Ovary (tissue), 7 donors: ENCODE measurements at regions not wholly inside any gene's neighbourhood (a gene's known extent, or its start where the extent isn't known, plus 50 kb on each side); places are given as distances from the start of the nearest gene placed in this dataset.
"Not testable (repeated sequence)": the region's sequence is repeated elsewhere in the genome, so short reads cannot be mapped to it uniquely, and the experiment has no call there.

Source experiments
- DNase-seq, 5 donors: peaks; one replicate each; pipeline ENCODE4 v3.0.0-alpha.2; 2019 to 2020
- H3K27ac ChIP-seq, 2 donors: fragments of 200-600 bp; one replicate each; pipeline versions ENCODE4 v1.5.1 to v1.8.0; 2019 to 2022
- H3K27me3 ChIP-seq: fragments of 200-600 bp; one replicate; pipeline ENCODE4 v1.8.0; 2022
- H3K36me3 ChIP-seq: fragments of 200-600 bp; sonication (generic); one replicate; pipeline ENCODE4 v1.5.1; 2019
- H3K4me1 ChIP-seq: one replicate; pipeline ENCODE4 v1.8.1; 2013; ENCODE audit warnings: mild to moderate bottlenecking, moderate library complexity; ENCODE audit not compliant: insufficient read depth
- H3K4me3 ChIP-seq: fragments of 200-600 bp; sonication (generic); one replicate; pipeline ENCODE4 v1.5.1; 2017
- H3K9me3 ChIP-seq, 2 donors: fragments of 200-600 bp in 1 of 2; sonication (generic) in 1 of 2; one replicate each; pipeline versions ENCODE4 v1.5.1 to v1.8.1; 2013 to 2019; ENCODE audit warnings: mild to moderate bottlenecking in 1 of 2, moderate library complexity in 1 of 2
- CTCF ChIP-seq, 3 donors: fragments of 450-650 bp in 2 of 3; fragments of 200-600 bp in 1 of 3; IDR thresholded peaks; one replicate each; pipeline versions ENCODE4 v1.5.1 to v1.8.0; 2016 to 2022; ENCODE audit warnings: antibody characterized with exemption in 3 of 3, mild to moderate bottlenecking in 1 of 3
- EP300 ChIP-seq: sonication (generic); formaldehyde crosslinking; IDR thresholded peaks from one replicate; pipeline ENCODE4 v1.6.1; 2017; ENCODE audit warnings: antibody characterized with exemption
- POLR2A ChIP-seq: fragments of 450-650 bp; IDR thresholded peaks from one replicate; pipeline ENCODE4 v1.6.1; 2017; ENCODE audit warnings: antibody characterized with exemption, mild to moderate bottlenecking, moderate library complexity
- WGBS, 3 donors: extraction: QIAGEN DNeasy Blood & Tissue Kit in 1 of 3; methylation state at CpG; one replicate each; pipeline versions ENCODE4 v1.1.5 to v1.1.7; 2013 to 2017; 5-methylcytosine and 5-hydroxymethylcytosine counted together
- intact Hi-C, 4 donors: fragments of 100-400 bp; cut with DNase I; formaldehyde crosslinking; loops; one replicate each; pipeline versions ENCODE4 v1.11.0 to v1.15.1; 2022 to 2023
- donor health status: DM: no; HTN: no; CAD: no; lungs with moderate emphysema.
- donor health status: DM: no; HTN: no; CAD: no.
- donor health status: Bipolar disorder and iron deficiency.
- donor health status: DM: no; HTN: no; CAD: no.
- donor health status: DM: yes; HTN: yes; CAD: no.

GRCh38 chr20:48371211-48371610 is 456.6 kb downstream of the PREX1 start:
- no peak overlapping the region for H3K27ac ChIP-seq
- peaks cover 2% of the 10 kb centered on the region for H3K4me1 ChIP-seq
- no peaks in the 10 kb centered on the region for H3K36me3 ChIP-seq
- no peaks in the 10 kb centered on the region for H3K27me3 ChIP-seq
- no peak for TF ChIP-seq POLR2A
- no peak for TF ChIP-seq EP300
- no peak for TF ChIP-seq CTCF (IDR thresholded peaks at IDR 0.05)
- 87 to 92% (median 88%) methylated on average over 4 of the region's 4 CpGs for WGBS, 3 donors
- no peak overlapping the region for H3K4me3 ChIP-seq
- no peak for DNase-seq
- intact Hi-C loops: no loop called here
- no peaks in the 10 kb centered on the region for H3K9me3 ChIP-seq

- intact Hi-C loops, H3K9me3 ChIP-seq, H3K36me3 ChIP-seq, H3K27me3 ChIP-seq, H3K4me1 ChIP-seq, H3K4me3 ChIP-seq: not testable (repeated sequence)
- WGBS, 3 donors: 68 to 72% (median 70%) methylated on average over 8 to 10 of the region's 10 CpGs
- H3K27ac ChIP-seq: peak overlapping the region in 1 of 2 donors; percentile 21
- peak in 1 of 5 donors; percentile 53 for DNase-seq
These were observed 459.2 kb downstream of the PREX1 start for GRCh38 chr20:48368580-48369021.

- 8 to 12% (median 11%) methylated on average over 15 to 19 of the region's 28 CpGs for WGBS, 3 donors
- peak in 3 of 5 donors; percentile 23 to 68 (median 30) for DNase-seq
- H3K4me1 ChIP-seq, H3K27ac ChIP-seq, intact Hi-C loops, H3K9me3 ChIP-seq, H3K4me3 ChIP-seq, H3K27me3 ChIP-seq, H3K36me3 ChIP-seq: not testable (repeated sequence)
These were observed 460.0 kb downstream of the PREX1 start for GRCh38 chr20:48367541-48368358.

GRCh38 chr20:48366230-48366629 is 461.6 kb downstream of the PREX1 start:
- H3K4me1 ChIP-seq: peaks cover 2% of the 10 kb centered on the region
- WGBS, 3 donors: 97 to 99% (median 98%) methylated on average over 5 of the region's 5 CpGs
- H3K9me3 ChIP-seq: no peaks in the 10 kb centered on the region
- H3K27me3 ChIP-seq: no peaks in the 10 kb centered on the region
- DNase-seq: no peak
- no peak for TF ChIP-seq POLR2A
- TF ChIP-seq CTCF (IDR thresholded peaks at IDR 0.05): no peak
- TF ChIP-seq EP300: no peak
- intact Hi-C loops: no loop called here
- no peak overlapping the region for H3K27ac ChIP-seq
- H3K36me3 ChIP-seq: no peaks in the 10 kb centered on the region
- H3K4me3 ChIP-seq: no peak overlapping the region

GRCh38 chr20:48364688-48365421 is 462.9 kb downstream of the PREX1 start:
- H3K4me1 ChIP-seq: peaks cover 2% of the 10 kb centered on the region
- H3K9me3 ChIP-seq: no peaks in the 10 kb centered on the region
- no peak for DNase-seq
- intact Hi-C loops: no loop called here
- H3K36me3 ChIP-seq: no peaks in the 10 kb centered on the region
- H3K27me3 ChIP-seq: no peaks in the 10 kb centered on the region
- no peak overlapping the region for H3K27ac ChIP-seq
- H3K4me3 ChIP-seq: no peak overlapping the region
- 90 to 97% (median 97%) methylated on average over 11 of the region's 11 CpGs for WGBS, 3 donors
- no peak for TF ChIP-seq POLR2A
- no peak for TF ChIP-seq CTCF (IDR thresholded peaks at IDR 0.05)
- TF ChIP-seq EP300: no peak
